ENCODE measurements at regions not wholly inside any gene's neighbourhood (a gene's known extent, or its start where the extent isn't known, plus 50 kb on each side); places are given as distances from the start of the nearest gene placed in this dataset.

DNA sequence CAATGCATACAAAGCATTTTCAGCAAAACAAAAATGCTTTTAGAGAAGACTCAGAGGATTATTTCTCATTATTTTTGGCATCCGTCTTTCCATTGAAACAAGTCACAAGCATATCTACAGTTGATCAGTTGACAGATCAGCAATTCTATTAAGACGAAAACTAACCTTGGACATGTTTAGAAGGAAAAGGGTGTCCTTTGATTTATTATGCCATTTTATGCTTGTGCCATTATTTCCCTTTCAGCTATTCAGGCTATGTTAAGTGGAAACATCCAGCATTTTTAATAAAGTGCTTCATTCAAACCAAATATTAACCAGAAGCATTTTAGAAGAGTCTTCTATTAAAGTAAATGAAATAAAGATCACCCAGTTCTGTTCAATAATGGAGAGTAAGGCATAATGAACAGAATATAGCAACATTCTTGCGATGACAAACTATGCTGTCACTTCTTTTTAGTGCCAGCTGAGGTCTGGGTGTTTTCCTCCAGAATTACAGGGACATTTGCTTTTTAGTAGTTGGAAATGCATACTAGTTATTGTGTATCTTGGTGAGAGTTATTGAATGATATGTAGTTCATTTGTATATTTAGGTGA, 481.4 kb downstream of the PLA2G4A start:
- DNase-seq (ENCODE audit: low spot score), result no peak

DNA sequence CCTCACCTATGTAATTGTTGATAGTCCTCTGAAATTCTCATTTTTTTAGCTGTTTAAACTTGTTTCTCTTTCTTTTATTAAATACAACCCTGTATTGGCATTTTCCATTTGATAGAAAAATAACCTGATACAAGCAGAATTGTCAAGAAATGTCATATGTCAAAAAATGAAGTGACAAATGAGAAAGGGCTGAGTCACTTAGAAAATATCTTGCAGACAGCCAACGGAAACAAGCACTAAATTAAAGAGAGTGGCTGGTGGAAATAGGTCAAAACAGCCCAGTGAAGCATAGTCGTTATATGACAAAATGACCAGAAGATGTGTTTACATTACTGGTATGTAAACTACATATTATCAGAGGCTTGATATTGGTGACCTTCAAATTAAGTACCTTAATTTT, 484.4 kb downstream of the PLA2G4A start:
- no peak for DNase-seq (ENCODE audit: low spot score)

- no peak for DNase-seq (ENCODE audit: low spot score)
These were observed 497.8 kb downstream of the PLA2G4A start for GRCh38 chr1:187326557-187326956.

DNA sequence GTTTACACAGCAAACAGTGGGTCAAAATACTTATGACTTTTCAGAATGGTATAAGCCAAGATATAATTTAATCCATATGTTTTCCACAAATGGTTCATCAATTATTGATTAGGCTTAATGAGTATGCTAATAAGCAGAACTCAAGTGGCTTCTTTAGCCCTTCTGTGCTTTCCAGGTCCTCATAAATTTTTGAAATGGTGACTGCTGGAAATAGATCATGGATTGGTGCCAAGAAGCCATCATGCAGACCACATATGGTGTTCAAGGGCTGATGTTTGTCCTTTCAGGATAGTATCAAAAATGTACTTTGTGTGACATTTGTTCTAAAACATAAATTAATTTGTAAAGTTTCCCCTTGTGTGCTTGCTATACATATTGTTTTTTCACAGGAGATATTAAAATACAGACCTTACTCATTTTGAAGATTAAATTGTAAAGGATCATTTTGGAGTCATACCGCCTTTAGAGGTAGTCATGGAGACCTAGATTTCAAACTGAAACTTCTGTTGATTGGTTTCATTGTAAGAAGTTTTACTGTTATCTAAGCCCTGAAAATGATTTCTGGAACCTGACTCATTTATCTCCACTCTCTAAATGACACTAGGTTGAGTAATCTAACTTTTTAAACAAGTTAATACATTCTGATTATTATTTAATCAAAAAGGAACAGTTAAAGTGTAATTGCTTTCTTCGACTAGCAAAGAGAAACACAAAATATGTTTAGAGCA, 507.9 kb downstream of the PLA2G4A start:
- DNase-seq (ENCODE audit: low spot score), result no peak

- DNase-seq (ENCODE audit: low spot score), result no peak
These were observed 510.1 kb downstream of the PLA2G4A start for GRCh38 chr1:187338762-187339412.

GRCh38 chr1:187342495-187342894, 513.7 kb downstream of the PLA2G4A start:
- DNase-seq (ENCODE audit: low spot score), result no peak

GRCh38 chr1:187374082-187374481, 545.3 kb downstream of the PLA2G4A start:
- DNase-seq (ENCODE audit: low spot score), result no peak

DNA sequence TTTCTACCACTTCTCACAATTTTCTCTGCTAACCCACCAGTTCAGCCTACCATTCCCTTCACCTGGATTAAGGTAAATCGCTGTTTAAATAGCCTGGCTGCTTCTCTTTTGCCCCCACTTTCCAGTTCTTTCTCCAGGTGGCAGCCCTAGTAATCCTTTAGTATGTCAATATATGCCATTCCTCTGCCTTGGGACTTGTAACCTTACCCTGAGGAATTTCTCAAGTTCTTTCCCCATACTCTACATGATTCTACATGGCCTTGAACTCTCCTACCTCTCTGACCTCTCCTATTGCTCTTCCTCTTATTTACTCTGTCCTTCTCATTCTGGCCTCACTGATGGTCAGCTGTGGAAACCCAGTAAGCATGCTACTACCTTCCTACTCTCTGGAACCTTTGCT, 546.0 kb downstream of the PLA2G4A start:
- no peak for DNase-seq (ENCODE audit: low spot score)

DNA sequence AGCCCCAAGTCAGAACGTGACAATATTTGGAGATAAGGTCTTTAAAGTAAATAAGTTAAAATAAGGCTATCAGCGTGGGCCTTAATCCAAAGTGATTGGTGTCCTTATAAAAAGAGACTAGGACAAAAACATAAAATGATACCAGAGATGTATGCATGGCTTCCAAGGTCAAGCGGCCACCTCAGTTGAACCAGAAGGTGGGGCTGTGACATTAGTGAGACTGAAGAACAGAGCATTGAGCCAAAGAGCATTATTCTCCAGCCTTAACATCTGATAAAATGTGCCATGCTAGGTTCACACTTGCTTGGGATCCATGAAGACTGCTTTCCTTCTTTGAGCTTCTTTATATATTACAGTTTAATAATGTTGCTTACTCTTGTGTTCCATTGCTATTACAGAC, 554.6 kb downstream of the PLA2G4A start:
- DNase-seq (ENCODE audit: low spot score), result no peak

DNA sequence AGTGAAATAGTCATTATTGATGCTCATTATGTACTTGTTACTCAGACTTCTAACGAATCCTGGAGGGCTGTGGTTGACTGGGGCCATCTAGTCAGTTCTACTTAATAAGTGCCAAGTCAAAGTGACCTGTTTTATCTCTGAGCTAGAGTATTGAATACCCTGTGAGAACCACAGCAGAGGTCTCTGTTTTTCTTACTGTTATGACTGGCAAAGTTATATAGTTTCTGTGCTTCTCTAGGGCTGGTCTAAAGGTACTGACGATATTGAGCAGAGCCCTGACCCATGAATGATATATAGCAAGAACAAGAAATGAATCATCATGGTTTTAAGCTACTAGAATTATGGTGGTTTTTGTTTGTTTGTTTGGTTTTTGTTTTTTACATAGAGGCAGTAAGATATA, 555.8 kb downstream of the PLA2G4A start:
- DNase-seq (ENCODE audit: low spot score), result no peak

- no peak for DNase-seq (ENCODE audit: low spot score)
These were observed 561.6 kb downstream of the PLA2G4A start for GRCh38 chr1:187390215-187390818.

DNA sequence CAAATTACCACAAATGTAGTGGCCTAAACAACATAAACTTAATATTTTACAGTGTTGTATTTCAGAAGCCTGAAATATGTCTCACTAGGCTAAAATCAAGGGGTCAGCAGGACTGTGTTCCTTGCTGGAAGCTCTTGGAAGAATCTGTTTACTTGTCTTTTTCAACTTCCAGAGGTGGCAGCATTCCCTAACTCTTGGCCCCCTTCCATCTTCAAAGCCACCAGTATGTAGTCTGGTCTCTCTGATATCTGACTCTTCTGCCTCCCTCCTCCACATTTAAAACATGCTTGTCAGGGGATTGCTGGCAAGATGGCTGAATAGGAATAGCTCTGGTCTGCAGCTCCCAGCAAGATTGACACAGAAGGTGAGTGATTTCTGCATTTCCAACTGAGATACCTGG, 567.5 kb downstream of the PLA2G4A start:
- DNase-seq (ENCODE audit: low spot score), result no peak

- no peak for DNase-seq (ENCODE audit: low spot score)
These were observed 568.4 kb downstream of the PLA2G4A start for GRCh38 chr1:187396929-187397796.

GRCh38 chr1:187408212-187409004, 579.7 kb downstream of the PLA2G4A start:
- no peak for DNase-seq (ENCODE audit: low spot score)

DNA sequence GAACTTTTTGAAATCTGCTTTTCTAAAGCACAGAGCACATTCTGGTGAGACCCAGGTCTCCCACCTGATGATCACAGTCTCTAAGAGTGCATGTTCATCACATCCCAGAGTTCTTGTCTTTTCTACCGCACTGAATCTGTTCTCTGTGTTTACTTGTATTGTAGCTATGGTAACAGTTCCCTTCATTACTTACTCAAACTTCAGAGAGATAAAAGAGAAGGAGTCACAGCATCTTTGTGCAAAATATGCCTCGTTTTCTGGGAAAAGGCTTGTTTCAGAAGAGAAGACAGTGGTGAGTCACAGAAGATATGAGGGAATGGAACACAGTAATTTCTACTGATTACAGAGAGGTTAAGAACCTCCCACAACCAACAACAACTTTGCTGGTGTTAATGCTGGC, 580.6 kb downstream of the PLA2G4A start:
- no peak for DNase-seq (ENCODE audit: low spot score)

- no peak for DNase-seq (ENCODE audit: low spot score)
These were observed 582.4 kb downstream of the PLA2G4A start for GRCh38 chr1:187411118-187411517.

GRCh38 chr1:187413405-187414169, 584.8 kb downstream of the PLA2G4A start:
- no peak for DNase-seq (ENCODE audit: low spot score)

- no peak for DNase-seq (ENCODE audit: low spot score)
These were observed 586.3 kb downstream of the PLA2G4A start for GRCh38 chr1:187415065-187415464.

GRCh38 chr1:187417520-187417919, 588.8 kb downstream of the PLA2G4A start:
- no peak for DNase-seq (ENCODE audit: low spot score)

DNA sequence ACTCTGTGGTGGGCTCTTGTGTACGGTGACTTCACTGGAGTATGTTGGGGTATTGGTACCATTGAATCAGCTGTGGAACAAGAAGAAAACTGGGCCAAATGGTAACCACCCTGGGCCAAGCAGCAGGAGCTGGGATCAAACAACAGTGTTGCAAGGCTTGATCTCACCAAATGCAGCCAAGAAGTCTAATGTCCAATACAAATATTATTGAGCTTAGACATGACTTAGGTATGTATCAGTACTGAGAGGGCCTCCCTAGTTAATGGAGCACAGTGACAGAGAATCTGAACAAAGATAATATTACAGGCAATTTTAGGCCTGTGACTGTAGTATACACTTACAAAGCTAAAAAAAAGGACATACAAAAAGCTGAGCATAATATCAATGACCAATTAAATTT, 604.8 kb downstream of the PLA2G4A start:
- DNase-seq (ENCODE audit: low spot score), result no peak

DNA sequence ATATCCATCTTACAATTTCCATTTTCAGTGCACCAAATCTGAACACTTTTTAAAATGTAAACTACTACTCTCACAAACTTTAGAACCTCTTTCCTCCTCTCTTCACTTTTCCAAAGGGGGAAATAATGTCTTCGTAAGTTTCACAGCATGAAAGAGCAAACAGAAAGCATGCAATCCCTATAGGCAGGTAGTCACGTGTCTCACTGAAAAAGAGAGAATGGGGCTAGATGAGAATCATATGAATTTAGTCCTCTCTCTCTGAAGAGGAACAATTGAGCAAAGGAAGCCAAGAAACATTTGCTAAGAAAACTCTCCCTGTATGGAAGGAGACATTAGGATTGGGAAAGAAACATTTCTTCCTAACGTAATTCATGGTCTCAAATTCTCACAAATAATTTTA, 613.9 kb downstream of the PLA2G4A start:
- DNase-seq (ENCODE audit: low spot score), result no peak
